ENCODE measurements at regions not wholly inside any gene's neighbourhood (a gene's known extent, or its start where the extent isn't known, plus 50 kb on each side); places are given as distances from the start of the nearest gene placed in this dataset.
A peak's percentile ranks its signal among the peaks of the same experiment; 100 is the strongest.

DNA sequence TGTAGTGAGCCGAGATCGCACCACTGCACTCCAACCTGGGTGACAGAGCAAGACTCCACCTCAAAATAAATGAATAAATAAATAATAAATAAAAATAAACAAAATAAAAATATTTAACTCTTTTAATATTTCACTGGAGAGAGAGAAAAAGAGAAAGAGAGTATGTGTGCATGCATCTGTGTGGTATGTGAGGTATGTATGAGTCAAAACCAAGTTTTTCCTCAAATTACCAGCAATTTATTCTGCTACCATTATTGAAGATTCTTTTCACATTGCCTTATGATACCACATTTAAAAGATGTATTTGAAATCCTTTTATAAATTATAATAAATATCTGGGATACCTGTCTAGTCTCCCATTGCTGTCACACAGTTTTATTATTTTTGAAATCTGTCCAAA is 122.1 kb downstream of the CD164 start:
- Histone ChIP-seq H3K4me3 (no peak overlapping the region), H3K36me3 (no peaks in the 10 kb centered on the region), H3K27me3 (no peaks in the 10 kb centered on the region), H3K27ac (no peak overlapping the region), H3K9me3 (no peaks in the 10 kb centered on the region), H3K4me1 (peaks cover 0 to 8% (median 0%) of the 10 kb centered on the region in 4 donors)
- TF ChIP-seq EP300 (IDR thresholded peaks at IDR 0.05) (no peak), POLR2A (IDR thresholded peaks at IDR 0.05) (no peak), POLR2AphosphoS5 (IDR thresholded peaks at IDR 0.05) (no peak)
- TF ChIP-seq, protein P1, sequence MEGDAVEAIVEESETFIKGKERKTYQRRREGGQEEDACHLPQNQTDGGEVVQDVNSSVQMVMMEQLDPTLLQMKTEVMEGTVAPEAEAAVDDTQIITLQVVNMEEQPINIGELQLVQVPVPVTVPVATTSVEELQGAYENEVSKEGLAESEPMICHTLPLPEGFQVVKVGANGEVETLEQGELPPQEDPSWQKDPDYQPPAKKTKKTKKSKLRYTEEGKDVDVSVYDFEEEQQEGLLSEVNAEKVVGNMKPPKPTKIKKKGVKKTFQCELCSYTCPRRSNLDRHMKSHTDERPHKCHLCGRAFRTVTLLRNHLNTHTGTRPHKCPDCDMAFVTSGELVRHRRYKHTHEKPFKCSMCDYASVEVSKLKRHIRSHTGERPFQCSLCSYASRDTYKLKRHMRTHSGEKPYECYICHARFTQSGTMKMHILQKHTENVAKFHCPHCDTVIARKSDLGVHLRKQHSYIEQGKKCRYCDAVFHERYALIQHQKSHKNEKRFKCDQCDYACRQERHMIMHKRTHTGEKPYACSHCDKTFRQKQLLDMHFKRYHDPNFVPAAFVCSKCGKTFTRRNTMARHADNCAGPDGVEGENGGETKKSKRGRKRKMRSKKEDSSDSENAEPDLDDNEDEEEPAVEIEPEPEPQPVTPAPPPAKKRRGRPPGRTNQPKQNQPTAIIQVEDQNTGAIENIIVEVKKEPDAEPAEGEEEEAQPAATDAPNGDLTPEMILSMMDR (IDR thresholded peaks at IDR 0.05): no peak
- WGBS, 5 donors: 96 to 98% (median 98%) methylated on average over 2 of the region's 2 CpGs
- intact Hi-C loops (cut with DNase I; ENCODE audit: low total_unique reads): no loop called here
- no peak for DNase-seq

DNA sequence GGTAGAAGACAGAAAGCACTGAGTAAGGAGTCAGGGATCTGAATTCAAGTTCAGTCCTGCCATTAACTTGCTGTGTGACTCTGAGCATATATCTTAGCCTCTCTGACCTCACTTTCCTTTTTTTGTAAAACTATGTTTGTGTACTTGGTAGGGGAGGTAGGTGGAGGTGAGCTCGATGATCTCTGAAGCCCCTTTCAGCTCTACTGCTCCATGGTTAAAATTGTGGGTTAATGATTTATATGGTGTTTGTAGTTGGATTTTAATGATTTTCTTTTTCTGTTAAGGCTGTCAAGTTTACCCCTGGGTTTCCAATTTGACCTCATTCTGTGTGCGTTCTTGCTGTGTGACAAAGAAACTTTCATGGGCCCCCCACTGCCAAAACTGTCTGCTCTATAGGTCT is 124.1 kb downstream of the CD164 start:
- Histone ChIP-seq H3K4me3 (no peak overlapping the region), H3K36me3 (no peaks in the 10 kb centered on the region), H3K27ac (no peak overlapping the region), H3K9me3 (no peaks in the 10 kb centered on the region), H3K27me3 (no peaks in the 10 kb centered on the region), H3K4me1 (peaks cover 0 to 8% (median 3%) of the 10 kb centered on the region in 4 donors)
- intact Hi-C loops (cut with DNase I; ENCODE audit: low total_unique reads): no loop called here
- TF ChIP-seq, protein P1 (IDR thresholded peaks at IDR 0.05): no peak
- no peak for TF ChIP-seq POLR2A (IDR thresholded peaks at IDR 0.05)
- no peak for TF ChIP-seq POLR2AphosphoS5 (IDR thresholded peaks at IDR 0.05)
- no peak for TF ChIP-seq EP300 (IDR thresholded peaks at IDR 0.05)
- 81 to 89% (median 86%) methylated on average over 2 of the region's 2 CpGs for WGBS, 5 donors
- no peak for DNase-seq

DNA sequence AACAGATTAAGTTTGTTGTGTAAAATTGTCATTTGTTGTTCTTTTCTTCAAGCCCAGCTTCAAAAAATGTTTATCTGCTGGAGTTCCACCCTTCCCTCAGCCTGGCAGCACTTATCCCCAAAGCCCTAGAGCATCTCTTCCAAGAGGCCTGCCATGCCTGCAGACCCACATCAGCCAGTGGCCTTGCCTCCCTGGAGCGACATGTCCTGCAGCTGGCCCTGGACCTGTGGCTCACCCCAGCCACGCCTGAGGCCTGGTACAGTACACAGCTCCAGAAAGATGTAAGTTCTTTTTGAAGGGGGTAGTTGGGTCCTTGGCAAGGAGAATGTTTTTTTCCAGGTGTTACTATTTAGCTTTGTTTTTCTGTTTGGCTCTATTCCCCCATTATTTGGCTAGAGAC is 124.8 kb downstream of the CD164 start:
- DNase-seq: no peak
- Histone ChIP-seq H3K4me3 (no peak overlapping the region), H3K27me3 (no peaks in the 10 kb centered on the region), H3K4me1 (peaks cover 0 to 12% (median 4%) of the 10 kb centered on the region in 4 donors), H3K36me3 (no peaks in the 10 kb centered on the region), H3K9me3 (no peaks in the 10 kb centered on the region), H3K27ac (no peak overlapping the region)
- WGBS, 5 donors: 75 to 94% (median 87%) methylated on average over 2 of the region's 2 CpGs
- intact Hi-C loops (cut with DNase I; ENCODE audit: low total_unique reads): no loop called here
- TF ChIP-seq POLR2AphosphoS5 (IDR thresholded peaks at IDR 0.05): no peak

DNA sequence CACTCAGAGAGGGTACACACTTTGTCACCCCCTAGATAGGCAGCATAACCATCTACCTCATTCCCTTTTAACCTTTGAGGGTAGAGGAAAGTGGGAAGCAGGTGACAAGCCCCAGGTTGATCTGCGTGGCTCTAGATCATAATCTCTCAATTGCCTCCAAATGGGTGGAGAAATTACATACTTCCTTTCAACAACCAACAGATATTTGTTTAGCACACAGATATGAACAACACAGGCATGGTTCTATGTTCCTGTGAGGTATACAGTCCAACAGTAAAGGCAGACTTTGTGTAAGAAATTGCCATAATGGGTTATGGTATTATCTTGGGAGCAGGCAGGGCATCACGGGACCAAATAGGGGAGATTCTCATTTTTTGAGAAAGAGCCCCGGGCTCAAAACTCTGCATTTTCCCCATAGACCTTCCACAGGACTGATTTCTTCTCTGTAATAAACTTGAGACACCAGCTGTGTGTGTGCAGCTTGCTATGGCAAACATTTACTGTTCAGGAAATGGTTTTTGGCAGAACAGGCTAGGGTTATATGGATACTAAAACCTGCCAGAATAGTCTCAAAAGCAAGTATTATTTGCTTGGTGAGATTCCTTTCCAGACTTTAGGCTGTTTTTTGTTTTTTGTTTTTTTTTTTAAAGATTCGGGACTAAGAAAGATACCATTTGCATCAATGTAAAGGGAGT is 126.2 kb downstream of the CD164 start:
- Histone ChIP-seq H3K36me3 (no peaks in the 10 kb centered on the region), H3K4me1 (peaks cover 0 to 12% (median 4%) of the 10 kb centered on the region in 4 donors), H3K27me3 (no peaks in the 10 kb centered on the region), H3K27ac (peak overlapping the region; percentile 1 to 61 (median 12)), H3K4me3 (no peak overlapping the region), H3K9me3 (no peaks in the 10 kb centered on the region)
- TF ChIP-seq POLR2AphosphoS5 (IDR thresholded peaks at IDR 0.05): no peak
- 22 to 44% (median 28%) methylated on average over 4 of the region's 4 CpGs for WGBS, 5 donors
- intact Hi-C loops (cut with DNase I; ENCODE audit: low total_unique reads): no loop called here
- peak in 1 of 2 donors; percentile 56 for DNase-seq

DNA sequence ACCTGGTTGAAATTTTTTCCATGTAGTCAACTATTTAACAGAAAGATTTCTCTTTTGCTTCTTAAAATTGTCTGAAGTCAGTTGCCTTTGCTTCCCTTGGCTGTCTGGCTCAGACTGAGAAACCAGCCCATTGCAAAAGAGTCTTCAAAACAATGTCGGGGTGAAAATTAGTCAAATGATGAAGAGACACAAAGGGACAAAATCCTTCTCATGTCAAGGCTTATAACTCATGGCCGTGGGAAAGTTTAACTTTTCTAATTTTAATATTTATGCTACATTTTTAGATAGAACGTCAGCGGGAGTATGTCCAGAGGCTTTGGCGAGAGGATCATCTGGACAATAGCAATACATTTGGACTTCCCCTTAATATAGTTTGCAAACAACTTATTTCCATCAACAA is 127.2 kb downstream of the CD164 start:
- Histone ChIP-seq H3K4me1 (peaks cover 0 to 12% (median 4%) of the 10 kb centered on the region in 4 donors), H3K27me3 (no peaks in the 10 kb centered on the region), H3K4me3 (no peak overlapping the region), H3K36me3 (no peaks in the 10 kb centered on the region), H3K9me3 (no peaks in the 10 kb centered on the region), H3K27ac (no peak overlapping the region)
- no peak for DNase-seq
- TF ChIP-seq EP300 (IDR thresholded peaks at IDR 0.05) (no peak), POLR2A (IDR thresholded peaks at IDR 0.05) (no peak)
- TF ChIP-seq, protein P1 (IDR thresholded peaks at IDR 0.05): no peak
- 84 to 93% (median 90%) methylated on average over 5 of the region's 5 CpGs for WGBS, 5 donors
- intact Hi-C loops (cut with DNase I; ENCODE audit: low total_unique reads): no loop called here
